GM18868 (cell line): ENCODE measurements at regions not wholly inside any gene's neighbourhood (a gene's known extent, or its start where the extent isn't known, plus 50 kb on each side); places are given as distances from the start of the nearest gene placed in this dataset.
"Not testable (repeated sequence)": the region's sequence is repeated elsewhere in the genome, so short reads cannot be mapped to it uniquely, and the experiment has no call there.

ENCODE experiments used
- ATAC-seq: cut with Tn5 transposase; IDR thresholded peaks from one replicate; pipeline ENCODE4 v1.9.1; 2021; ENCODE audit warnings: mild to moderate bottlenecking, moderate library complexity; ENCODE audit not compliant: unreplicated experiment

- no peak for ATAC-seq
Observed at GRCh38 chr18:28768791-28769768, 592.1 kb upstream of the CDH2 start.

- no peak for ATAC-seq
Observed at GRCh38 chr18:28767727-28768211, 590.8 kb upstream of the CDH2 start.

- no peak for ATAC-seq
Observed at GRCh38 chr18:28767201-28767600, 590.3 kb upstream of the CDH2 start.

DNA sequence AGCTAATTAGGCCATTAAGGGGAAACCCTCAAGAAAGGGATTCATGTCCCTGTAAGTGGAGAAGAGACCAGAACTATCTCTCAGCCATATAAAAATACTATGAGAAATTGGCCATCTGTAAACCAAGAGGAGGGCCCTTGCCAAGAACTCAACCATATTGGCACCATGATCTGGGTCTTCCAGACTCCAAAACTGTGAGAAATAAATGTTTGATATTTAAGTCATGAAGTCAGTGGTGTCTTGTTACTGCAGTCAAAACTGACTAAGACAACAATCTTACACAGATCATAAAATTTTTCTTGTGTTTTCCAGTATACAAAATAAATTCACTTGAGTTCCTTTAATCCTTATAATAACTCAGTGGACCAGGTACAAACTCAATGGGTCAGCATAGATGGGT lies 589.8 kb upstream of the CDH2 start:
- no peak for ATAC-seq

DNA sequence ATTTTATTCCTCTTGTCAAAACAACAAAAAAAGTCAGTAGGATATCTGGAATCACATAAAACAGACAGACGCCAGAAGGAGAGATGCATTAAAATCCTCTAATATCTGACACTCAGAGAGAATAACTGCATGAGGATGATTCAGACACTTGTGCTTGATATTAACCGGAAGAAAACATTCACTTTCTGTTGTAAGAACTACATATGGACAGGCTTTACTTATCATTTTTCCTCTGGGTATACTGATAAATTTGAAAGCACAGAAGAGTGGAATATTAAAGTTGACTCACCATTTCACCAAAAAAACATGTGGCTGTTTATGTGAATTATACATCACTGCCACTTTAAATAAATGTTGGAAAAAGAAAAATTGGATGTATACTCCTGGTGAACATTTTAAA lies 589.1 kb upstream of the CDH2 start:
- ATAC-seq = no peak

DNA sequence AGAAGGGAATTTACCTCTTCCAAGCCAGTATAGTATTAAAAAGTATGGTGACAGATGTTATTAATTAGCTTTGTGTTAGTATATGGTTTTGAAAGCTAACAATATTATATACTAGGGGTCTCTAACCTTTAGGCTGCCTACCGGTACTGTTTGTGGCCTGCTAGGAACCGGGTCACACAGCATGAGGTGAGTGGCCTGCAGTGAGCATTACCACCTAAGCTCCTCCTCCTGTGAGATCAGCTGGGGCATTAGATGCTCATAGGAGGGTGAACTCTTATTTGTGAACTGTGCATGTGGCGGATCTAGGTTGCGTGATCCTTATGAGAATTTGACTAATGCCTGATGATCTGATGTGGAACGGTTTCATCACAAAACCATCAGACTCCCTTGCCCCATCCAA lies 583.4 kb upstream of the CDH2 start:
- no peak for ATAC-seq

DNA sequence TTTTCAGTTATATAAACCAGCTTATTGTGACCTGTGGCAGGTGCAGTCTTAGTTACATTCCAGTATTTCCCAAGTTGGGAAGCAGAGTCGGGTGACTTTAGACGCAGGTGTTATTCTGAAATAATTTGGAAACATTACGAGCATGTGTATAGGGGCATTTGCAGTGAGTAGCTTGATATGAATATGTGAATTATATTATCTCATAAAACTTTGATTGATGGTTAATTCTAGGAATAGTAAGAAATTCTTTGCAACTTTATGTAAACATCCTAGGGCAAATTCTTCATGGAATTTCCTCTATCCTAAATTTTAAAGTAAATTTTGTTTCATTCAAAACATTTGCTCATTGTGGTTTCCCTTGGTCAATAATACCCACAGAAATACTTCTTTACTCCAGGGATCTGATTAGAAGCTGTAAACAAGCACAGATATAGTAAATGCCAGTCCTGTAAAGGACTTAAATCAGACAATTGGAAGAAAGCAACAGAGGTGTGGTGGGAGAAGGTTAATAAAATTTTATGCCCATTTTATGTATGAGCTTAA lies 580.6 kb upstream of the CDH2 start:
- ATAC-seq = no peak

DNA sequence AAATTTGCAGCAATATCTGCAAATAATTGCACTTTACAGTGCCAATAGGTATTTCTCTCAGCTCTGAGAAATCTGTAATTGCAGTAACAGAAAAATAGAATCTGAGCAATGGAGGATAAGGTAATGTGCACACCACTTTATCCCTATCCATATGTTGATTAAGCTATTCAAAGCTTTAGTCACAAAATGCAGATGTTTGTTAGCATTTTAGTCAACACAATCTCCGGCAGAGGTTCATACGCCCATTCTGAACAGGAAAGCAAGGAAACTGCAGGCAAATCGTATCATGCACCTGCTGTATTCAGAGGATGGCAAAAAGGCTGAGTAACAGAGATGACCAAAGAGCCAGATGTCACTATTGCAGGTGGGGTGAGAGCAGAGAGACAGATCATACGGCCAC lies 566.2 kb upstream of the CDH2 start:
- ATAC-seq = no peak

GRCh38 chr18:28740575-28740974 lies 563.6 kb upstream of the CDH2 start:
- ATAC-seq = no peak

GRCh38 chr18:28736951-28737350 lies 560.0 kb upstream of the CDH2 start:
- ATAC-seq = no peak

GRCh38 chr18:28736223-28736622 lies 559.3 kb upstream of the CDH2 start:
- ATAC-seq = no peak

GRCh38 chr18:28735731-28736130 lies 558.8 kb upstream of the CDH2 start:
- ATAC-seq = no peak

DNA sequence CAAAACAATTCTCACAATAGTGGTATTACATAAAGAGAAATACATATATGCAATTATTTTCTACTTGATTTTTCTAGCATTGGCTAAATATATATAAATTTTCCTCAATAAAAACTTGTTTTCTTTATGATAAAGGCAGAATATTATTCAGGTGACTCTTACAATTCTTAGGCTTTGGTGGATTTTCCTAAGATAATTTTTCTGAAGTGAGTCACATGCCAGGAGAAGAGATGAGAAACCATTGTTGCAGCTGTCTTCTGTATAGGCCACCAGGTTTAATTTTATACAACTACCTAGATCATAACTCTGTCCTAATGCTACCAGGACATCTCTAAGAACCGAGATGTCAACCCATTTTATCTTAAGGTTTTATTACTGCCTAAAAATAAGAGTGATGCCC lies 552.4 kb upstream of the CDH2 start:
- no peak for ATAC-seq

- ATAC-seq = no peak
Observed at GRCh38 chr18:28728891-28729290, 552.0 kb upstream of the CDH2 start.

- ATAC-seq = not testable (repeated sequence)
Observed at GRCh38 chr18:28727189-28727588, 550.3 kb upstream of the CDH2 start.

GRCh38 chr18:28725876-28726275 lies 548.9 kb upstream of the CDH2 start:
- ATAC-seq = no peak

DNA sequence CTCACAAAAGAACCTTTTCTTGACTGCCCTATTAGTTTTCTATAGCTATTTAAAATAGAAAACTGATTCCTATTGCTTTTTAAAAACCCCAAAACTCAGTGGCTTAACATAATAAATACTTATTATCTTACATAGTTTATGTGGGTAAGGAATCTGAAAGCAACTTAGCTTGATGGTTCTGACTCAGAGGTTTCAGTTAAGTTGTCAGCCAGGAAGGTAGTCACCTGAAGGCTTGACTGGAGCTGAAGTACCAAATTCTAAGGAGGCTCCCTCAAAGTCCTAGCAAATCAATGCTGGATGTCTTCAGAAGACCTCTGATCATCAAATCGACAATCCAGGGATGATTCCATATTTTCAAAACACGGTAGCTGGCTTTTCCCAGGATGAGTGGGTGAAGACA lies 546.6 kb upstream of the CDH2 start:
- no peak for ATAC-seq

DNA sequence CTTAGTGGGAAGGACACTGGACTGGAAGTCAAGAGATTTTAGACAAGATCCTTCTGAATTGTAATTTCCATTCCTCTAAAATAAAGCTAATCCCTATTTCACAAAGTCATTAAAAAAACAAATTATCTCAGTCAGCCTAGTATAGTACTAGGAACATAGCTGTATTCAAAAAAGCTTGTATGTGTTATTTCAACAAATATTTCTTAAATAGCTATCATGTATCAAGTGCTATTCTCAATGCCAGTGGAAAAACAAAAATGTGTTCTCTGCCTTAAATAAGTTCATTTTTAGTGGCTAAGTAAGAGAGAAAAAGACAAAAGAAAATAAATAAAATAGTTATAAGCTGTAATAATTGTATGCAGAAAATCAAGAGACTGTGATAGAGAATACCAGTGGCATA lies 541.8 kb upstream of the CDH2 start:
- ATAC-seq = no peak

GRCh38 chr18:28716338-28716737 lies 539.4 kb upstream of the CDH2 start:
- no peak for ATAC-seq

DNA sequence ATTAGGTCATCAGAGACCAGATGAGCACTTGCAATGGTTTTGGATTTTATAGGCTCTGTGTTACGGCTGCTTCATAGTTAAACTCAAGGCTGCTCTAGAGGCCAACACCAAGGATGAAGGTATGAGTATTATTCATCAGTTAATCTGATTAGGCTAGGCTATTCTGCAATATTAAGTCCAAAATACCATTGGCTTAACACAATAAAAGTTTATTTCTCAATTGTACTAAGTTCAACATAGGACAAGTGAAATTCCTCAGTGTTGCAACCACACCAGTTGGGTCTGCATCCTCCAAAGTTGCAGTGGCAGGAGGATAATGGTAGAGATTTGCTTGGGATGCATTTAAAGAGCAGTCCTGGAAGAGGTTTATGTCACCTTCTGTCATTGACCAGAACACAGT lies 538.3 kb upstream of the CDH2 start:
- no peak for ATAC-seq

- ATAC-seq = no peak
Observed at GRCh38 chr18:28714498-28714897, 537.6 kb upstream of the CDH2 start.

GRCh38 chr18:28712796-28713425 lies 536.0 kb upstream of the CDH2 start:
- ATAC-seq = no peak
